ENCODE measurements at regions not wholly inside any gene's neighbourhood (a gene's known extent, or its start where the extent isn't known, plus 50 kb on each side); places are given as distances from the start of the nearest gene placed in this dataset.
A peak's percentile ranks its signal among the peaks of the same experiment; 100 is the strongest.

GRCh38 chr2:134098321-134098720 is 155.6 kb upstream of the MGAT5 start:
- no peak for TF ChIP-seq CTCF (IDR thresholded peaks at IDR 0.05; ENCODE audit: insufficient read depth in 1 of 2, low read depth in 1 of 2, low read length in 1 of 2, severe bottlenecking in 1 of 2, unreplicated experiment in 1 of 2)
- no peak overlapping the region for H3K4me3 ChIP-seq (ENCODE audit: low read depth, low read length)
- peaks cover 18% of the 10 kb centered on the region for H3K4me1 Mint-ChIP-seq (ENCODE audit: low read depth, unreplicated experiment)
- BruUV-seq (replicated peaks): no TSS peak
- no peak for DNase-seq
- H3K27me3 ChIP-seq (replicated peaks; ENCODE audit: control insufficient read depth, insufficient read depth, low read length): no peaks in the 10 kb centered on the region
- H3K9me3 Mint-ChIP-seq (ENCODE audit: unreplicated experiment): no peaks in the 10 kb centered on the region
- H3K36me3 Mint-ChIP-seq (ENCODE audit: insufficient read depth, unreplicated experiment): no peaks in the 10 kb centered on the region
- H3K9me3 ChIP-seq: no peaks in the 10 kb centered on the region
- CTCF ChIA-PET: no interaction called here
- H3K27ac Mint-ChIP-seq (ENCODE audit: unreplicated experiment): no peak overlapping the region
- H3K36me3 ChIP-seq (ENCODE audit: control insufficient read depth, insufficient read depth, low read length): no peaks in the 10 kb centered on the region
- intact Hi-C loops (cut with micrococcal nuclease; ENCODE audit: unreplicated experiment): no loop called here
- POLR2A ChIA-PET: no interaction called here
- no peaks in the 10 kb centered on the region for H3K27me3 Mint-ChIP-seq (ENCODE audit: insufficient read depth, unreplicated experiment)
- H3K4me1 ChIP-seq: peaks cover 3% of the 10 kb centered on the region; the same call in 1 of the 2 replicates
- no peak overlapping the region for H3K4me3 Mint-ChIP-seq (ENCODE audit: unreplicated experiment)

- Histone ChIP-seq H3K4me1 (peaks cover 3% of the 10 kb centered on the region; the same call in 1 of the 2 replicates), H3K27me3 (replicated peaks; ENCODE audit: control insufficient read depth, insufficient read depth, low read length) (no peaks in the 10 kb centered on the region), H3K9me3 (no peaks in the 10 kb centered on the region), H3K36me3 (ENCODE audit: control insufficient read depth, insufficient read depth, low read length) (no peaks in the 10 kb centered on the region), H3K4me3 (ENCODE audit: low read depth, low read length) (no peak overlapping the region)
- CTCF ChIA-PET: no interaction called here
- Mint-ChIP-seq H3K36me3 (ENCODE audit: insufficient read depth, unreplicated experiment) (no peaks in the 10 kb centered on the region), H3K9me3 (ENCODE audit: unreplicated experiment) (no peaks in the 10 kb centered on the region), H3K4me1 (ENCODE audit: low read depth, unreplicated experiment) (peaks cover 18% of the 10 kb centered on the region), H3K4me3 (ENCODE audit: unreplicated experiment) (no peak overlapping the region), H3K27me3 (ENCODE audit: insufficient read depth, unreplicated experiment) (no peaks in the 10 kb centered on the region), H3K27ac (ENCODE audit: unreplicated experiment) (peak overlapping the region; percentile 53)
- TF ChIP-seq CTCF (IDR thresholded peaks at IDR 0.05; ENCODE audit: insufficient read depth in 1 of 2, low read depth in 1 of 2, low read length in 1 of 2, severe bottlenecking in 1 of 2, unreplicated experiment in 1 of 2): no peak
- no peak for DNase-seq
- BruUV-seq (replicated peaks): no TSS peak
- intact Hi-C loops (cut with micrococcal nuclease; ENCODE audit: unreplicated experiment): no loop called here
- POLR2A ChIA-PET: no interaction called here
These were observed 154.6 kb upstream of the MGAT5 start for GRCh38 chr2:134099273-134099672.

DNA sequence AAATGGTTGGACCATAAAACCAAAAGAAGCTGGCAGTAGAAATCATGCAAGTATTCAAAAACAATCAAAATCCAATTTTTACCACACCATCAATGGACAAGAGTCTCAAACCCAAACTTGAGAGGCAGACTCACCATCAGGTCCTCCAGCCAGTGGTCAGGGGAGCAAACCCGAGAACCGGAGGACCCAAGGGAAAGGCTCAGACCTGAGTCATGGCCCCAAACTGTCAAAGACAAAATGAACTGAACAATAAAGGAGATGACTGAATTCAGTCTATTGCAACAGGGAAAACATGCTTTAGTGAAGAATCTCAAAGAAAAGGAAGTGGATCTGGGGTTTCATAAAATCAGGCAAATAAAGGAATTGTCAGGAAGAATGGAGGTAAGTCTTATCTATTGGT is 150.7 kb upstream of the MGAT5 start:
- ChIA-PET CTCF (no interaction called here), POLR2A (no interaction called here)
- no TSS peak for BruUV-seq (replicated peaks)
- TF ChIP-seq CTCF (IDR thresholded peaks at IDR 0.05; ENCODE audit: insufficient read depth in 1 of 2, low read depth in 1 of 2, low read length in 1 of 2, severe bottlenecking in 1 of 2, unreplicated experiment in 1 of 2): no peak
- no peak for DNase-seq
- intact Hi-C loops (cut with micrococcal nuclease; ENCODE audit: unreplicated experiment): no loop called here
- Mint-ChIP-seq H3K36me3 (ENCODE audit: insufficient read depth, unreplicated experiment) (no peaks in the 10 kb centered on the region), H3K9me3 (ENCODE audit: unreplicated experiment) (no peaks in the 10 kb centered on the region), H3K27me3 (ENCODE audit: insufficient read depth, unreplicated experiment) (no peaks in the 10 kb centered on the region), H3K4me3 (ENCODE audit: unreplicated experiment) (no peak overlapping the region), H3K4me1 (ENCODE audit: low read depth, unreplicated experiment) (peaks cover 5% of the 10 kb centered on the region), H3K27ac (ENCODE audit: unreplicated experiment) (no peak overlapping the region)
- peaks cover 3% of the 10 kb centered on the region; the same call in 1 of the 2 replicates for H3K4me1 ChIP-seq
- H3K4me3 ChIP-seq (ENCODE audit: low read depth, low read length): no peak overlapping the region
- no peaks in the 10 kb centered on the region for H3K9me3 ChIP-seq
- H3K27me3 ChIP-seq (replicated peaks; ENCODE audit: control insufficient read depth, insufficient read depth, low read length): no peaks in the 10 kb centered on the region
- H3K36me3 ChIP-seq (ENCODE audit: control insufficient read depth, insufficient read depth, low read length): no peaks in the 10 kb centered on the region
